GM12865 (cell line): ENCODE measurements at regions not wholly inside any gene's neighbourhood (a gene's known extent, or its start where the extent isn't known, plus 50 kb on each side); places are given as distances from the start of the nearest gene placed in this dataset.
"Not testable (repeated sequence)": the region's sequence is repeated elsewhere in the genome, so short reads cannot be mapped to it uniquely, and the experiment has no call there.

Source experiments
- DNase-seq: peaks from one replicate; pipeline ENCODE4 v3.0.0; 2010; ENCODE audit warnings: low read depth
- H3K4me3 ChIP-seq: 2 replicates; pipeline ENCODE4 v1.5.1; 2011; ENCODE audit warnings: mild to moderate bottlenecking, low read depth, low read length, control low read depth
- CTCF ChIP-seq: IDR thresholded peaks from 2 replicates; pipeline ENCODE4 v1.5.1; 2011; ENCODE audit warnings: low read length, control low read depth, low read depth, inconsistent platforms; ENCODE audit not compliant: insufficient read depth; ENCODE audit errors: missing control alignments

GRCh38 chrX:143231492-143231891 lies 205.8 kb downstream of the SPANXN4 start:
- peak; percentile 22 for DNase-seq
- no peak overlapping the region for H3K4me3 ChIP-seq
- no peak for TF ChIP-seq CTCF

- not testable (repeated sequence) for DNase-seq, H3K4me3 ChIP-seq
Measured at GRCh38 chrX:143228600-143228999, 202.9 kb downstream of the SPANXN4 start.

GRCh38 chrX:143206966-143207365 lies 181.2 kb downstream of the SPANXN4 start:
- no peak overlapping the region for H3K4me3 ChIP-seq
- no peak for TF ChIP-seq CTCF
- DNase-seq, result no peak

GRCh38 chrX:143171703-143172102 lies 146.0 kb downstream of the SPANXN4 start:
- TF ChIP-seq CTCF, result no peak
- H3K4me3 ChIP-seq, result no peak overlapping the region
- no peak for DNase-seq

- DNase-seq, result peak; percentile 22
- TF ChIP-seq CTCF, result no peak
- peak overlapping the region; percentile 23; the same call in 1 of the 2 replicates for H3K4me3 ChIP-seq
Measured at GRCh38 chrX:143165778-143166177, 140.1 kb downstream of the SPANXN4 start.

GRCh38 chrX:143139681-143140080 lies 114.0 kb downstream of the SPANXN4 start:
- no peak for TF ChIP-seq CTCF
- no peak overlapping the region for H3K4me3 ChIP-seq
- DNase-seq, result no peak

- DNase-seq, result no peak
- no peak for TF ChIP-seq CTCF
Measured at GRCh38 chrX:143121477-143121876, 95.7 kb downstream of the SPANXN4 start.

GRCh38 chrX:143115466-143115865 lies 89.7 kb downstream of the SPANXN4 start:
- H3K4me3 ChIP-seq, result no peak overlapping the region
- no peak for TF ChIP-seq CTCF
- DNase-seq, result no peak

More at GRCh38 chrX:143121477-143121876, 95.7 kb downstream of the SPANXN4 start:
- no peak overlapping the region for H3K4me3 ChIP-seq
